Lung (tissue), 11 donors: ENCODE measurements at regions not wholly inside any gene's neighbourhood (a gene's known extent, or its start where the extent isn't known, plus 50 kb on each side); places are given as distances from the start of the nearest gene placed in this dataset.

Source experiments
- ATAC-seq: fragments of 200-7000 bp; cut with Tn5 transposase; one replicate; pipeline ENCODE4 v1.9.1; 2020; ENCODE audit warnings: moderate number of reproducible peaks; ENCODE audit not compliant: insufficient read depth, low FRiP score
- DNase-seq, 3 donors: peaks; one replicate each; pipeline ENCODE4 v3.0.0-alpha.2; 2013 to 2017
- H3K27ac ChIP-seq, 2 donors: one replicate each; pipeline ENCODE4 v1.5.1; 2013; ENCODE audit warnings: mild to moderate bottlenecking in 2 of 2, moderate library complexity in 2 of 2, control low read depth in 1 of 2, inconsistent platforms in 1 of 2, low read depth in 1 of 2, low read length in 1 of 2
- H3K27me3 ChIP-seq, 3 donors: one replicate each; pipeline ENCODE4 v1.5.1; 2013; ENCODE audit warnings: low read length in 2 of 3; ENCODE audit not compliant: control insufficient read depth in 3 of 3, insufficient read depth in 3 of 3
- H3K36me3 ChIP-seq, 4 donors: one replicate each; pipeline ENCODE4 v1.5.1; 2013; ENCODE audit warnings: low read length in 4 of 4, mild to moderate bottlenecking in 1 of 4, moderate library complexity in 1 of 4; ENCODE audit not compliant: control insufficient read depth in 4 of 4, insufficient read depth in 4 of 4
- H3K4me1 ChIP-seq, 5 donors: one replicate each; pipeline ENCODE4 v1.5.1; 2013; ENCODE audit warnings: low read length in 5 of 5, mild to moderate bottlenecking in 2 of 5, moderate library complexity in 1 of 5; ENCODE audit not compliant: control insufficient read depth in 5 of 5, insufficient read depth in 5 of 5
- H3K4me3 ChIP-seq: one replicate; pipeline ENCODE4 v1.5.1; 2013; ENCODE audit warnings: mild to moderate bottlenecking, control low read depth, moderate library complexity
- H3K9ac ChIP-seq, 2 donors: one replicate each; pipeline ENCODE4 v1.5.1; 2013; ENCODE audit warnings: low read length in 2 of 2, control low read depth in 1 of 2; ENCODE audit not compliant: insufficient read depth in 1 of 2
- H3K9me3 ChIP-seq, 4 donors: one replicate each; pipeline ENCODE4 v1.5.1; 2013; ENCODE audit warnings: low read length in 3 of 4, mild to moderate bottlenecking in 1 of 4, moderate library complexity in 1 of 4; ENCODE audit not compliant: control insufficient read depth in 4 of 4, insufficient read depth in 3 of 4
- WGBS, 2 donors: extraction: QIAGEN DNeasy Blood & Tissue Kit; methylation state at CpG; one replicate each; pipeline ENCODE4 v1.1.7; 2013; 5-methylcytosine and 5-hydroxymethylcytosine counted together
- TF ChIP-seq, protein P1 (sequence below): IDR thresholded peaks from 2 replicates; pipeline ENCODE4 v1.5.1; 2012; ENCODE audit warnings: mild to moderate bottlenecking; ENCODE audit errors: control extremely low read depth, extremely low read depth
- donor health status: control.
- donor health status: control.
- donor health status: Bipolar disorder and iron deficiency.
- donor health status: healthy.
- donor health status: DM: yes; HTN: yes; CAD: no.

DNA sequence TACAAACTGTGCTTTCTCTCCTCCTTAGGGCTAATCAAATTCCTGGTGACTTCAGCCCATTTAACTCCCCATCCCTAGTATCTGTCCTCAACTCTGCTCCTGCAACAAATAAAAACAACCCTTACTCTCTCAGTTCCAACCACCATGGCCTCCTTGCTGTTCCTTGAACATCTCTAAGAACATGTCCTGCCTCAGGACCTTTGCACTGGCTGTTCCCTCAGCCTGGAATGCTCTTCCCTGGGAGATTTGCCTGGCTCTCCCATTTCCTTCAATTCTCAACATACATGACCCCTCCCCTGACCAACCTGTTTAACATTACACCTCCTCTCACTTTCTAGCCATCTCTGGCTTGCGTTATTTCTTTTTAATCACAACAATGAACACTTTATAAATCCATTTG, 170.5 kb downstream of the PTPN11 start:
- DNase-seq: no peak
- H3K27ac ChIP-seq: no peak overlapping the region
- 94 to 100% methylated on average over 1 of the region's 1 CpG for WGBS, 2 donors
- peaks cover 0 to 9% (median 1%) of the 10 kb centered on the region in 4 donors for H3K9me3 ChIP-seq
- no peak overlapping the region for H3K9ac ChIP-seq
- H3K36me3 ChIP-seq: no peaks in the 10 kb centered on the region
- no peaks in the 10 kb centered on the region for H3K4me1 ChIP-seq
- TF ChIP-seq, protein P1, sequence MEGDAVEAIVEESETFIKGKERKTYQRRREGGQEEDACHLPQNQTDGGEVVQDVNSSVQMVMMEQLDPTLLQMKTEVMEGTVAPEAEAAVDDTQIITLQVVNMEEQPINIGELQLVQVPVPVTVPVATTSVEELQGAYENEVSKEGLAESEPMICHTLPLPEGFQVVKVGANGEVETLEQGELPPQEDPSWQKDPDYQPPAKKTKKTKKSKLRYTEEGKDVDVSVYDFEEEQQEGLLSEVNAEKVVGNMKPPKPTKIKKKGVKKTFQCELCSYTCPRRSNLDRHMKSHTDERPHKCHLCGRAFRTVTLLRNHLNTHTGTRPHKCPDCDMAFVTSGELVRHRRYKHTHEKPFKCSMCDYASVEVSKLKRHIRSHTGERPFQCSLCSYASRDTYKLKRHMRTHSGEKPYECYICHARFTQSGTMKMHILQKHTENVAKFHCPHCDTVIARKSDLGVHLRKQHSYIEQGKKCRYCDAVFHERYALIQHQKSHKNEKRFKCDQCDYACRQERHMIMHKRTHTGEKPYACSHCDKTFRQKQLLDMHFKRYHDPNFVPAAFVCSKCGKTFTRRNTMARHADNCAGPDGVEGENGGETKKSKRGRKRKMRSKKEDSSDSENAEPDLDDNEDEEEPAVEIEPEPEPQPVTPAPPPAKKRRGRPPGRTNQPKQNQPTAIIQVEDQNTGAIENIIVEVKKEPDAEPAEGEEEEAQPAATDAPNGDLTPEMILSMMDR: no peak
- H3K4me3 ChIP-seq: no peak overlapping the region
- H3K27me3 ChIP-seq: no peaks in the 10 kb centered on the region
- ATAC-seq: no peak

DNA sequence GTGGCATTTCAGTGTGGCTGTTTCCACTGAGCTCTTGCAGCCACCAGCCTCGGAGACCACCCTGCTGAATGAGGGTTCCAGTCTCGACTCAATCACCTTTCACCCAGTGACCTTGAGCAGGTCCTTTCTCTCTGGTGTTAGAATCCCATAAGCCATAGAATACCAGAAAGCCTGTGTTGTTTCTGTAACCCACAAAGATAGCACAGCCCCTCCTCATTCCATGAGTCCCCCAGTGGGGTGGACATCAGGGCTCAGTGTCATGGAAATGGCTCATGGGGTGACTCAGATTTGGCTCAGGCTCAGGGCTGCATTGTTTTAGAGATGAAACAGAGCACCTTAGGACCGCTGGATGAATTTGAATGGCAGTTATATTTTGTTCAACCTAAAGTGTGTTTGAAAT, 171.5 kb downstream of the PTPN11 start:
- H3K9me3 ChIP-seq: peaks cover 0 to 9% (median 1%) of the 10 kb centered on the region in 4 donors
- ATAC-seq (no peak), DNase-seq (no peak)
- no peak overlapping the region for H3K4me3 ChIP-seq
- no peaks in the 10 kb centered on the region for H3K27me3 ChIP-seq
- WGBS, 2 donors: 34 to 46% methylated on average over 3 of the region's 3 CpGs
- no peaks in the 10 kb centered on the region for H3K36me3 ChIP-seq
- H3K27ac ChIP-seq: no peak overlapping the region
- H3K4me1 ChIP-seq: no peaks in the 10 kb centered on the region
- H3K9ac ChIP-seq: no peak overlapping the region
- TF ChIP-seq, protein P1: no peak

DNA sequence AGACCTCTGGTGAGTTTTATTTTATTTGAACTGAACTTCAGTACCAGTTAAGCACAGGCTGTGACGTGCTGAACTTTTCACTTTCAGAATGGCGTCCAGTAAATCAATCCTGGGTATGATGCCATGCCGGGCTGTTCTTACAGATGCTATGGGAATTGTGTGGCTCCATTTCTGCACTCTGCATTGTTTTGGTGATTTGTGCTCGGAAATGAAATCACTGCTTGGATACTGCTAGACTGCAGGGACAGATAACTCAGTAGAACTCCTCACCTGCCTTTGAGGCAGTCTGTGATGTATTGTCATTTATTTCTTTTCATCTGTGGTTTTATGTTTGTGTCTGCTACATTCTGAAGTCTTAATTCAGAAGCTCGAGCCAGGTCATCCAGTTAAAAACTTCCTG, 172.7 kb downstream of the PTPN11 start:
- Histone ChIP-seq H3K9ac (no peak overlapping the region), H3K4me1 (no peaks in the 10 kb centered on the region), H3K9me3 (peaks cover 0 to 6% (median 1%) of the 10 kb centered on the region in 4 donors), H3K27ac (no peak overlapping the region), H3K27me3 (no peaks in the 10 kb centered on the region), H3K4me3 (no peak overlapping the region), H3K36me3 (no peaks in the 10 kb centered on the region)
- DNase-seq (no peak), ATAC-seq (no peak)
- WGBS, 2 donors: 67 to 70% methylated on average over 5 of the region's 5 CpGs
- TF ChIP-seq, protein P1: no peak

DNA sequence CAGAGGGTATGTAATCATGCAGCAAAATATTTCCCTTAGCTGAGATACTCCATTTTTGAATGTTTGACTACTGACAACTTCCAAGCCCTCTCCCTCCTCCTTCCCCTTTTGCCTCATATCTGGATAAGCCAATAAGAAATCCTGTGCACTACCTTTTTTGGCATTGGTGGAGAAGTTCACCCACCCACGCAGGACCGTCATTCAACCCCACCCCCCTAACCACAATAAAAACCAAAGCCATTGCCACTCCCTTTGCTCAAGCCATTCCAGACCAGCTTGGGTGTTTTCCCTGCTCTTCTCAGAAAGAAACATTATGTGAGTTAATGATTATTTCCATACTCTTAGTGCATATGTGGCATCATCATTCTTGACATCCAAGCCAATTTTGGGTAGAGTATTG, 176.7 kb downstream of the PTPN11 start:
- ATAC-seq: no peak
- Histone ChIP-seq H3K4me3 (no peak overlapping the region), H3K9me3 (peaks cover 0 to 2% (median 0%) of the 10 kb centered on the region in 4 donors), H3K9ac (no peak overlapping the region), H3K36me3 (no peaks in the 10 kb centered on the region), H3K4me1 (no peaks in the 10 kb centered on the region), H3K27ac (no peak overlapping the region), H3K27me3 (no peaks in the 10 kb centered on the region)
- DNase-seq: no peak
- TF ChIP-seq, protein P1: no peak
- WGBS, 2 donors: 28 to 47% methylated on average over 2 of the region's 2 CpGs
